Posterior cingulate gyrus (tissue), 11 donors: ENCODE measurements at regions not wholly inside any gene's neighbourhood (a gene's known extent, or its start where the extent isn't known, plus 50 kb on each side); places are given as distances from the start of the nearest gene placed in this dataset.
"Not testable (repeated sequence)": the region's sequence is repeated elsewhere in the genome, so short reads cannot be mapped to it uniquely, and the experiment has no call there.

Source experiments
- DNase-seq, 10 donors: peaks; one replicate each; pipeline versions ENCODE4 v3.0.0 to v3.0.0-alpha.2; 2020 to 2021; ENCODE audit warnings: mixed read lengths in 3 of 10
- intact Hi-C: fragments of 100-400 bp; cut with DNase I; formaldehyde crosslinking; loops from one replicate; pipeline ENCODE4 v1.15.1; 2023

- DNase-seq, result no peak
- intact Hi-C loops, result no loop called here
These were observed 145.4 kb upstream of the FOXA2 start for GRCh38 chr20:22729616-22730236.

- intact Hi-C loops, result no loop called here
- DNase-seq, result no peak
These were observed 148.4 kb upstream of the FOXA2 start for GRCh38 chr20:22732751-22733150.

- DNase-seq, intact Hi-C loops: not testable (repeated sequence)
These were observed 150.7 kb upstream of the FOXA2 start for GRCh38 chr20:22734946-22735647.

- DNase-seq, result no peak
- intact Hi-C loops, result no loop called here
These were observed 156.5 kb upstream of the FOXA2 start for GRCh38 chr20:22740829-22741228.

- intact Hi-C loops, result no loop called here
- no peak for DNase-seq
These were observed 160.2 kb upstream of the FOXA2 start for GRCh38 chr20:22744341-22745193.

DNA sequence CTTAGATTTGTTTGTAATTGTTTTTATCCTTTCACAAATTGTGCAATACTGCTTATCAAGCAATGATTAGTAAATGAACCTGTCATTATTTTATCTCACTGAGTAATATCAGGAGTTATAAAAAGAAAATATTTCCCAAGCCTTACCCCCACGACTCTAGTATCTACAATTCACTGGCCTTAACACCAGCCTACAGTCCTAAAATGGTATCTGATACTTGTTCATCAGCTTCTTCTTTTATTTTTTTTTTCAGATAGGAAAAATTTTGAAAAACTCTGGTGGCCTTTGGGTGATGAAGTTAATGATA, 160.8 kb upstream of the FOXA2 start:
- intact Hi-C loops, result no loop called here
- DNase-seq, result no peak

DNA sequence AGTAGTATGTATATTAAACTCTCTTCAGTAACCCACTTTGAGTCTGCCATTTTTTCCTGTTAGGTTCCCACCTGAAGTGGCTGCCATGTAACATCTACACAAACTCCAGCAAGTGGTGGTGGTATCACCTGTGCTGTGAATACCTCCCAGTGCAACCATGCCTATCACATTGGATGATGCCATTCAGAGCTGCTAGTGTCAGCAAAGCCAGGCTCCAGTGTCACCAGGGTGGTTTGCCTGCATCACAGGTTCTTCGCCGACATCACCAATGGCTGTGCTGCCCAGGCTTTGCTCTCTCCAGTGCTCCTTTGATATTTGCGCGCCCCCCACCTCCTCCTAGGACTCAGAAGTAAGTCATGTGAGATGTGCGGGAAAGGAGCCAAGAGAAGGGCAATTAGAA, 162.6 kb upstream of the FOXA2 start:
- DNase-seq, result no peak
- intact Hi-C loops, result no loop called here

- intact Hi-C loops, result no loop called here
- DNase-seq, result no peak
These were observed 168.0 kb upstream of the FOXA2 start for GRCh38 chr20:22752324-22752723.

DNA sequence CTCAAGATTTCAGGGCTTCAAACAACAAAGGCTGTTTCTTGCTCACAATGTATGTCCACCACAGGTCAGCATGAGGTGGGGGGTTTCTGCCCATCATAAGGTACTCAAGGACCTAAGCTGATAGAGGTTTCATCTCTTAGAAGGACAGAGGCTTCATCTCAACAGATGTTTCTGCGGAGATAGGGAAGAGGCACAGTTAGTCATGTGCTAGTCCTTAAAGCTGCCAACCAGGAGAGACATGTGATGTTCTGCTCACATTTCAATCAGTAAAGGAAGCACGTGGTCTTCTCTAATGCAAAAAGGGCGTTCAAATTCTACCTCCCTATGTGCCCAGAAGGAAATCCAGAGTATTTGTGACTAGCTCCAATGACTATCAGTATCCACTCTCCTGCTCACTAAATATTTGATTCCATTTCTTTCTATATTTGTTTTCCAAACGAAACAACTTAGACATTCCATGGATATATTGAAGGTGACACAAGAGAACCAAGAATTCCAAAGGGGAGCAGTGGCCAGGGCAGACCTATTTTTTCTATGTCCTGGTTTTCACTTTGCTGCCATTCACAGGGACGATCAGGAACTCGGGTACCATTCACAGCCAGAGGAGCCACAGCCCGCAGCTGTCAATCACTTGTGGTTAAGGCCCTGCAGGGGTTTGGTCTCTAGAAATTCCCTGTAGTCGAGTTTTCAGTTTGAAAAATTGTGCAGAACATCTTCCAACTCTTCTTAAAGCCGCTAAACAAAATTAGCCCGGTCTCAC, 173.2 kb upstream of the FOXA2 start:
- intact Hi-C loops, result no loop called here
- no peak for DNase-seq

GRCh38 chr20:22758815-22759214, 174.4 kb upstream of the FOXA2 start:
- intact Hi-C loops, result no loop called here
- DNase-seq, result no peak

DNA sequence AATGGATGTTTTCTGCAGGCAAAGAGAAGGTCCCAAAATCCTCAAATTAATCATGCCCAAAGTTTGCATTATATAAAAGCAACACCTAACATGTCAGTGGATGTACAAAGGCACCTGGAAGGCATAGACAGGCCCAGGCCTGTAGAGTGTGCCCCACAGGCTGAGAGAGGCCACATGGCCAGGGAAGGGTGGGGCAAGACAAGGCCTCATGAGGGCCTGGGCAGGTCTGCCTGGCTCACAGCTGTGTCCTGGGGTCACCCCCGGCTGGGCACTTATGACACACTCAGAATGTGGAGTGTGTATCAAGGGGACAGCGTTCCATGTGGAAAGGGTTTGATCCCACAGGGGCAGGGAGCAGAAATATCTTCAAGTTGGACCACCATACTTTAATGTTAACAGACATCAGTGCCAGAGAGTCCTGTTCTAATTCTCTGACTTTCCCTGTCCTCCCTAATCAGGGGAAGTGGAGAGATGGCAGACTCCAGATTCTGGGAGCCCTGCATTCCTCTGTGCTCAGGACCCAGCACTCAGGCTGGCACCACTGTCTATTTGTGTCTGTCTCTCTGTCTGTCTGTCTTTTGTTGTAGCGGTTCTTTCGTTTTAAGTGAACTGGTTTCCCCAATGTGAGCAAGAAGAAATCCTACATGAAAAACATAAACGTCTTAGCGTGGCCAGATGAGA, 178.3 kb upstream of the FOXA2 start:
- intact Hi-C loops, result no loop called here
- DNase-seq, result no peak

DNA sequence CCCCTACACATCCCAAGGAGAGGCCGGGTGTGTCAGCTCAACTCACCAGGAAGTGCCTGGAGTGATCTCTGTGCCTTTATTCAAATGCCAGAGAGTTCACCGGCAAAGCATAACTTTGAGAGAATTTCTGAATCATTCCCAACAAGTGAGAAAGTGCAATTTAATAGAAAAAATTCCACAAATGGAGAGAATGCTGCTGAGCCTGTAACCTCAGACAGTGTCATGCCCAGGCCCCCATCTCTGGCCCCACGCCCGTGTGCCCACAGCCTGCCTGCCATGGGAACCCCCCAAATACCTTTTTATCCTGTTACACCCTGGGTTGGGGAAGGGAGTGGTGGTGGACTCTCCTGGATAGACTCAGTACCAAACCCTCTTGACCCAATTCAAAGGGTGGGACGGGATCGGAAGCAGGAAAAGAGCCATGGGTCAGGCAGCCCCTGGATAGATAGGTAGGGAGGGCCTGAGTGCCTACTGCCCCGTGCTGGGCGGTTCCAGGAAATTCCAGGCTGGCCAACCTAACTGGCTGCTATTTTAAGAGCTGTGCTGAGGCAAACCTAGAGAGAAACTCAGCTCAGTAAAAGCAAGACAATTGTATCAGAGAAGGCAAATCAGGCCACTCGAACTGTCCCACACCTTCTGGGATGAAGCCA, 179.0 kb upstream of the FOXA2 start:
- intact Hi-C loops, result no loop called here
- no peak for DNase-seq

- intact Hi-C loops, result no loop called here
- no peak for DNase-seq
These were observed 184.2 kb upstream of the FOXA2 start for GRCh38 chr20:22768266-22769178.

DNA sequence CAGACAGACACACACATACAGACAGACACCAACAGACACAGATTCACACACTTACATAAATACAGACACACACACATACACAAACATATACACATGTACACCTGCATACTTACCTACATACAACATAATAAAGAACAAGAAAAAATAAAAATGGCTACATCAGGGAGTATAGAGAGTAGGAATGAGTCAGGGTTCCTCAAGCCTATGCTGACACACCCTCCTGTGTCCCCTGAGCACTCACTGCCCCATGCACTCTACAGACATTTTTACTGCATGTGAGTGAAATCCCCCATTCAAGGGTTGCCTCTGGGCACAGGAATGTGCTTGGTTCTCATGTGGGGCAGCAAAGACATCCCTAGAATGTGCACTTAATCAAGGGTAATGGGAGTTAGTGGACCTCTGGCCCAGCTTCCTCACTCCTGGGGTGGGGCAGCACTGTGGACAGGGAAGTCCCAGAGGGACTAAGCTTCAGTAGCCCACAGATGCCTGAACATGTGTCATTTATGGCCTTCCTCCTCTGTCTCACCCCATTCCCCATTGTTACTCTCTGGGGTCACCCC, 185.9 kb upstream of the FOXA2 start:
- intact Hi-C loops, result no loop called here
- no peak for DNase-seq

DNA sequence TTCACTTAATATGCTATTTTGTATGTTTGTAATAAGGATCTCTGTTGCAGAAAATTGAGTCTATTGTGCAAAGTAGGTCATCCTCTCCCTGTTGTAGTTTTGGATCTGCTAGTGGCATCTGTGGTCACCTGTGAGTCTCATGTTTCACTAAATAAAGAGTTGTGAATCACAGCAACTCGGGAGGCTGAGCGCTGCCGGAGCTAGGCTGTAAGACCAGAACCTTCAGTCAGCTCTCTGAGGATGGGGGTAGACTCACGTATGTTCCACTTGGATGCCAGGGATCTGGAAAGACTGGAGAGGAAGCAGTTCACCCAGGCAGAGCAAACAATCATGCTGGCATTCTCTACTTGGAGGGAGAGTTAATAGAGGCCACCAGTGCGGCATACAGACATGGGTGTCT, 187.3 kb upstream of the FOXA2 start:
- intact Hi-C loops, result no loop called here
- no peak for DNase-seq

DNA sequence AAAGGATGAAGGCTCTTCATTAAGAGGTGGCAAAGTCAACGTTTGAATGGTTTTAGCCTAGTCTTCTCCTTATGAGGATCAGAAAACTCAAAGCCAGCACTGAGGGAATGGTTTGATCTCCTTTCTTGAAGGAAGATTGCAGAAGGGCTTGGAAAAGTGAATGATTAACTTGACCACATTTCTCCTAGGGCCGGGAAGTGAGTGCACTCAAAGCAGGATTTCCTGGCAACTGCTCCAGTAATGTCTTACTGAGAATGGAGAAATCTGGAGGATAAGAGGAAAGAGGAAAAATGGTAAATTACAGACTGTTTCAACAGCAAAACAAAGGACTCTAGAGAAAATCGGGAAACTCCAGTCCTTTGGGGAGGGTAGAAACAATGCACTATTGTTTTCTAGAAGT, 189.0 kb upstream of the FOXA2 start:
- intact Hi-C loops, result no loop called here
- DNase-seq, result no peak

DNA sequence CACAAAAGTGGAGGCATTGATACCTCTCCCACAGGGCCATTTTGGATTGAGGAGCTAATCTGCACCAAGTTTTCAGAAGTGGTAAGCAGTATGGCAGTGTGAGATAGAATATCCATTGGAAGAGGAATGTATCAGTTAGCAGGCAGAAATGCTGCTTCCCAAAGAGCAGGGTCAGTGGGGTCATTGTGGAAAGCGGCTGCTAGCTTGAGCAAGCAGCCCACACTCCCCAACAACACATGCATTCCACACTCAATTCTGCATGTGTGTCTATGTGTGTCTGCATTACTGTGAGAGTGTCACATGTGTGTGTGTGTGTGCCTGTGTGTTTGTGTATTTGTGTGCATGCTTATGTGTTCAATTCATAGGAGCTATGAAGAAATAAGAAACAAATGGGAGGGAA, 190.9 kb upstream of the FOXA2 start:
- intact Hi-C loops, result no loop called here
- DNase-seq, result no peak

GRCh38 chr20:22775671-22776139, 191.3 kb upstream of the FOXA2 start:
- intact Hi-C loops, result no loop called here
- no peak for DNase-seq

DNA sequence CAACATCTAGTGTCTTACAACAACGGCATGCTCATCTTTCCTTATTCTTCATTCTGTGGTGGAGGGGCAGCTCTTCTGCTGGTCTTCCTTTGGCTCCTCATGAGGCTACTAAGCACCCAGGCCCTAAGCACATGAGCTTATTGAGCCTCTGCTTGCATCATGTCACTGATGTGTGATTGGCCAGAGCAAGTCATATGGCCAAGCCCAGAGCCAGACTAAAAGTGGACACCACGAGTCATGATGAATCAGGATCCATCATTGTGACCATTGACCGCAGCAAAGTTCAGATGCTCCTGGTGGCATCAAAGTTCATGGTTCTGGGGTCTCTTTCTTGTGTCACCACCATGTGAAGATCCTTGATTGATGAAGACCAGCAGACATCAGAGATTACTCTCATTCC, 192.0 kb upstream of the FOXA2 start:
- intact Hi-C loops, result no loop called here
- DNase-seq, result no peak
